HG03159 (cell line): ENCODE measurements at regions not wholly inside any gene's neighbourhood (a gene's known extent, or its start where the extent isn't known, plus 50 kb on each side); places are given as distances from the start of the nearest gene placed in this dataset.
"Not testable (repeated sequence)": the region's sequence is repeated elsewhere in the genome, so short reads cannot be mapped to it uniquely, and the experiment has no call there.

Experiments
- ATAC-seq: cut with Tn5 transposase; IDR thresholded peaks from one replicate; pipeline ENCODE4 v1.9.1; 2021; ENCODE audit warnings: mild to moderate bottlenecking, moderate library complexity; ENCODE audit not compliant: unreplicated experiment

GRCh38 chr7:15143936-15144335 lies 241.4 kb upstream of the DGKB start:
- ATAC-seq, result no peak

GRCh38 chr7:15143121-15143520 lies 240.6 kb upstream of the DGKB start:
- no peak for ATAC-seq

GRCh38 chr7:15140431-15140830 lies 237.9 kb upstream of the DGKB start:
- ATAC-seq, result no peak

GRCh38 chr7:15131661-15132060 lies 229.1 kb upstream of the DGKB start:
- ATAC-seq, result no peak

GRCh38 chr7:15130666-15131541 lies 228.4 kb upstream of the DGKB start:
- ATAC-seq, result no peak

- no peak for ATAC-seq
Observed at GRCh38 chr7:15128716-15129115, 226.2 kb upstream of the DGKB start.

GRCh38 chr7:15126653-15127052 lies 224.1 kb upstream of the DGKB start:
- not testable (repeated sequence) for ATAC-seq

GRCh38 chr7:15123901-15124300 lies 221.3 kb upstream of the DGKB start:
- no peak for ATAC-seq

GRCh38 chr7:15113752-15114151 lies 211.2 kb upstream of the DGKB start:
- no peak for ATAC-seq

GRCh38 chr7:15105711-15106110 lies 203.2 kb upstream of the DGKB start:
- no peak for ATAC-seq

GRCh38 chr7:15104411-15105092 lies 202.0 kb upstream of the DGKB start:
- no peak for ATAC-seq

GRCh38 chr7:15099074-15099473 lies 196.5 kb upstream of the DGKB start:
- no peak for ATAC-seq

- no peak for ATAC-seq
Observed at GRCh38 chr7:15096853-15097252, 194.3 kb upstream of the DGKB start.

- no peak for ATAC-seq
Observed at GRCh38 chr7:15094989-15095388, 192.4 kb upstream of the DGKB start.

GRCh38 chr7:15087771-15088170 lies 185.2 kb upstream of the DGKB start:
- no peak for ATAC-seq

- ATAC-seq, result no peak
Observed at GRCh38 chr7:15086862-15087261, 184.3 kb upstream of the DGKB start.

- ATAC-seq, result no peak
Observed at GRCh38 chr7:15086131-15086611, 183.6 kb upstream of the DGKB start.

GRCh38 chr7:15085366-15085765 lies 182.8 kb upstream of the DGKB start:
- no peak for ATAC-seq

- ATAC-seq, result no peak
Observed at GRCh38 chr7:15084368-15084767, 181.8 kb upstream of the DGKB start.

GRCh38 chr7:15081891-15082290 lies 179.3 kb upstream of the DGKB start:
- no peak for ATAC-seq

GRCh38 chr7:15073301-15073700 lies 170.8 kb upstream of the DGKB start:
- no peak for ATAC-seq

GRCh38 chr7:15068324-15068723 lies 165.8 kb upstream of the DGKB start:
- ATAC-seq, result no peak
